Suppressor macrophage treated with lipopolysaccharide for 1 hour (primary cell): ENCODE measurements at regions not wholly inside any gene's neighbourhood (a gene's known extent, or its start where the extent isn't known, plus 50 kb on each side); places are given as distances from the start of the nearest gene placed in this dataset.
"Not testable (repeated sequence)": the region's sequence is repeated elsewhere in the genome, so short reads cannot be mapped to it uniquely, and the experiment has no call there.

Source experiments
- DNase-seq, 3 donors: peaks; one replicate each; pipeline ENCODE4 v3.0.0-alpha.2; 2020 to 2022

- DNase-seq, result no peak
Measured at GRCh38 chr2:7607441-7608173, 690.4 kb downstream of the RNF144A start.

- DNase-seq, result peak in 1 of 3 donors; percentile 13
Measured at GRCh38 chr2:7609556-7609955, 692.3 kb downstream of the RNF144A start.

- DNase-seq, result no peak
Measured at GRCh38 chr2:7609974-7610373, 692.8 kb downstream of the RNF144A start.

DNA sequence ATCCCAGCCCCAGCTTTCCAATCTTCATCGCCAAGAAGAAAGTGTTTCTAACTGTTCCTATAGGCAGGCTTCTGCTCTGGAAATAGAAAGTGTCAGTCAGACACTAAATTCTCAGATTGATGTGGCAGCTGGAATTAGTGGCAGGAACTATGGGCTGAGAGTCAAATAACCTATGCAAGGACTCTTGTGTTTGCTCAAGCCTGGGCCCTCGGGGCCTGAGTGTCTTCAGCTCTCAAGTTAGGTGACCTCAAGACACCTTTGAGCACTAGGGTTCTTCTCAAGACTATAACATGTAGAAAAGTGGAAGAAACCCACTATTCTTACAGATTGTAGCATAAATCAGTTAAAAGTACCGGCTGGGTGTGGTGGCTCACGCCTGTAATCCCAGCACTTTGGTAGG lies 694.5 kb downstream of the RNF144A start:
- no peak for DNase-seq

DNA sequence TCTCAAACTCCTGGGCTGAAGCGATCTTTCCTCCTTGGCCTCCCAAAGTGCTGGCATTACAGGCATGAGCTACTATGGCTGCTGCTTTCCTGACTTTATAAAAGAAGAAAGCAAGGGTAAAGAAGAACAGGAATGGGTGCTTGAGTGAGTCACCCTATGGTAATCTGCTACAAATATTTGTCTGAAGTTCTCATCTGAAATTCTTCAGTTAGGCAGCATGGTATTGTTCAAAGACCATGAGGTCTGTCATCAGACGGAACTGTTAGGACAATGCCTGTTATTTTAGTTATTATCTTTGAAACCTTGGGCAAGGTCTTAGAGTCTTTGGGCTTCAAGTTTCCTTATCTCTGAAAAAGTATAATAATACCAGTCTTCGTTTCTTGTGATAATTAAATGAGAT lies 695.8 kb downstream of the RNF144A start:
- no peak for DNase-seq

GRCh38 chr2:7613831-7614230 lies 696.6 kb downstream of the RNF144A start:
- no peak for DNase-seq

DNA sequence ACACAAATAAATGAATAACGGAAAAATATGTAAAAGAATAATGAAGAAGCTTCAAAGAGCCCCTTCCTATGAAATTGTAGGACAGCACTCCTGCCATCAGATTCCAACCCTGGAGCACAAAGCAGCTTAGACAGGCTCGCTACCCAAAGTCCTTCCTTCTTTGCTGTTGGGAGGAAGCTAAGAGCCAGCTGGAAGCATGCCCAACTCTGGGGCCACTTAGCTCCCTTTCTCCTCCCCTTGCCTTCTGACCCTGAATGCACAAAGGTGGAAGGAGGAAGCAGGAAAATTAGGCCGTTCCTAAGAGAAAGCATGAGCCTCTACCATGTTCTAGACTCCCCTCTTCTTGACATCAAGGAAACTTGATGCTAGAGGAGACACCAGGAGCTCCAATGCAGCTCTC lies 700.8 kb downstream of the RNF144A start:
- peak in 2 of 3 donors; percentile 9 to 20 for DNase-seq

GRCh38 chr2:7619203-7619970 lies 702.2 kb downstream of the RNF144A start:
- DNase-seq, result no peak

GRCh38 chr2:7620255-7620654 lies 703.0 kb downstream of the RNF144A start:
- peak in 2 of 3 donors; percentile 22 to 27 for DNase-seq

DNA sequence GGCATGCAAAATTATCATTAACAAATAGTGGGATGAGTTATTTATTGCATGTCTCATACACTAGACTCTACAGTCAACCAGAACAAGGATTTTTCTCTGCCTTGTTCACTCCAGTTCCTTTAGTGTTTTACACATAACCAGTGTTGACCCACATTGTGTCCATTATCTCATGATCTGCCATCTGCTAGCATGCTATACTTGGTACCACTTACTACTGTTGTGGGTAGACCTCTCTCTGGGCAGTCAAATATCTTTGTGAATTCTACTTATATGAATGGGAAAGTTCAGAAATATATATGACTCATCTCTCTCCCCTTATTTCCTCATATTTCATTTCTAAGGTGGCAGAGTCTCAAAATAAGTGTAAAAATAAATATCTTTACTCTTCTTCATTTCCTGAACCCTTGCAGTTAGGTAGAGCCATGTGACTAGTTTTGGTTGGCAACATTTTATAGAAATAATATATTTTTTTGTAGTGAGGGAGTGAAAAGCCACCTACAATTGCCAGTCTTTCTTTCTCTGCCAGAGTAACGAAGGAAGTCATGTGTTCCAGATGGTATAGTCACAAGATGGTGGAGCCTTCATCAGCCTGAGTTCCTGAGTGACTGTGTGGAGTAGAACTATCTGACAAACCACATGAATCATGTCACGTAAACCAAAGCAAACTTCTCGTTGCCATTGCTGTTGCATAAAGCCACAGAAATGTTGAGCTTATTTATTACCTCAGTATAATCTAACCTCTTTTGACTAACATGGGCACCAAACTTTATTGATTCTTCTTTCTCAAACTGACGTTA lies 704.0 kb downstream of the RNF144A start:
- peak in 1 of 3 donors; percentile 19 for DNase-seq

DNA sequence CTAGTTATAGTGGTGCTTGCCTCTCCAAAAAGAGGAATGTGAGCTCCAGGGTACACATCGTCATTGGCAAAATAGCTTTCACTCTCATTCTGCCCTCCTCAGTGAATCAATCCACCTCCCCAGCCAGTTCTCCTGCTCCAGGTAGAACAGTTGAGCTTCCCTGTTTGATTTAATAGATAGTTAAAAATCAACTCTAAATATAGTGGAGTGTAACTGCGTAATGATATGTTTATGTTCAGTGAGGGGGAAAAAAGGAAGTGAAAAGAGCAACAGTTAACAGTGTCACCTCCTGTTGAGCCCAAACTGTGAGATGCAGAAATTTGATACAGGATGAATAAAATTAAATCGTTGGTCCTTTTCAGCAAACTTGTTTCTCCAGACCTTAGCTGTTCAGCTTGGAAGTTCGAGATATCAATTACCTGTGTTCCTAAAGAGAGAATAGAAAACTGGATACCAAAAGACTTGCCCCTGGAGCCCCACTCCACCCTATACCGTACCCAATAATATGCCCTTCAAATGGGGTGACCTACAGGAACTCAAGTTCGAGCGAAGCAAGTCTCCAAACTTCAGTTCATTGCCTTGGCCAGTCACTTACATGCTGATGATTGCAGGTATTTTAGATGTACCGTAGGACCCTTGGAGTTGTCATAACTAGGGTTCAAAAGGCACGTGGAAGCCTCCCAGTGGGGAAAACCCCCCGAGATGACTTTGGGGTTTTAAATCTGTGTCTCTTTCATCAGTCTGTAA lies 708.4 kb downstream of the RNF144A start:
- peak in 1 of 3 donors; percentile 6 for DNase-seq

DNA sequence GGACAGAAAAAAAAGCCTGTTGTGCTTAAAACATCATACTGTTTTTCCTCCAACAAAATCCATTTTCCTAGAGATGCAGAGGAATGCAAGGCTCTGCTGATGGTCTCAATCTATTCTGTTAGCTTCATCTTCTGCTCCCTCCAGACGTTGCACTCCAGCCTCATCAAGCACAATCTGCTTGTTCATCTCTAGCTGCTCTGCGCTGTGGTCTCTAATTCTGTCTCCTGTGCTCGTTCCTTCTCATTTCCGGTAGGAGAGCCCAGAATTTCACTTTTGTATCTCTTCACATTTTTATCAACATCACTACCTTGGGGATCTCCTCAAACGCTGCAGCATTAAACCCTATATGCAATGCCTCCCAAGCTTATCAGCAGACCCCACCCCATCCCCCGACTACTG lies 708.9 kb downstream of the RNF144A start:
- DNase-seq, result no peak

DNA sequence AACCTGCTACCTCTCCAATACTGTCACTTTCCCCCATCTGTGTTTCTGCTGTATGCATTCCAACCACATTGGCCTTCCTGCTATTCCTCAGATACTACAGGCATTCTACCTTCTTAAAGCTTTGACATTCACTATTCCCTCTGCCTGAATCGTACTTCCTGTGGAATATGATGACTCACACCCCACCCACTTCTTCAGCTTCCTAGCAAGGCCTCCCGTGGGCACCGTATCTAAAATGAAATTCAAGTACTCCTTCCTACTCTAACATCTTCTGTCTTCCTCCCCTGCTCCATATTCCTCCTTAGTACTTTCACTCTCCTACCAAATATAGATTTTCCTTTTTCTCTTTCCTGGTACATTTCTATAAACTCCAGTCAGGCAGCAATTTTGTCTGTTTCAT lies 710.4 kb downstream of the RNF144A start:
- DNase-seq, result peak; percentile 24 to 35 (median 31)

DNA sequence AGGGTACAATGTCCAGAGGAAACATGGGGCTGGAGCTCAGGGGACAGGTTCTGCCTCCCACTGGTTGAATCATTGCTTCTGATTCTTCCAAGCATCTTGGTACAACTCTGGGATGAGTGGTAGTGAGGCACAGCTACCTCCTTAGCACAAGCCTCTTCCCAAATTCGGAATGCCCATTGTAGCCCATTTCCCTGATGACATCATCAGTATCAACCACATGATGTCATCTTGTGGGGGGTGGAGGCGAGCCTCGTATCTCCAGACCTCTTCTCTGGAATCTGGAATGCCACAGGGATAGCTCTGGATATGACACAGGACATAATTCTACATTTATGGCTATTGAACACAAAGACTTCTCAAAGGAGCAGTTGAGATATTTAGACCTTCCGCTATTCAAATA lies 715.2 kb downstream of the RNF144A start:
- DNase-seq, result no peak

GRCh38 chr2:7633566-7634153 lies 716.4 kb downstream of the RNF144A start:
- DNase-seq, result no peak

- DNase-seq, result no peak
Measured at GRCh38 chr2:7634409-7634808, 717.2 kb downstream of the RNF144A start.

GRCh38 chr2:7639476-7639875 lies 722.3 kb downstream of the RNF144A start:
- no peak for DNase-seq

DNA sequence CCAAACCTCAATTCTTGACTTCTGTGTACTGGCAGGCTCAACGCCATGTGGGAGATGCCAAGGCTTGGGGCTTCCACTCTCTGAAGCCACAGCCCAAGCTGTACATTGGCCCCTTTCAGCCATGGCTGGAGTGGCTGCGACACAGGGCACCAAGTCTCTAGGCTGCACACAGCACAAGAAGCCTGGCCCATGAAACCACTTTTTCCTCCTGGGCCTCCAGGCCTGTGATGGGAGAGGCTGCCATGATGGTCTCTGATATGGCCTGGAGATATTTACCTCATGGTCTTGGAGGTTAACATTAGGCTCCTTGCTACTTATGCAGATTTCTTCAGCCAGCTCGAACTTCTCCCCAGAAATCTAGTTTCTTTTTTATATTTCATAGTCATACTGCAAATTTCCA lies 724.1 kb downstream of the RNF144A start:
- DNase-seq, result not testable (repeated sequence)

GRCh38 chr2:7646024-7646423 lies 728.8 kb downstream of the RNF144A start:
- no peak for DNase-seq

DNA sequence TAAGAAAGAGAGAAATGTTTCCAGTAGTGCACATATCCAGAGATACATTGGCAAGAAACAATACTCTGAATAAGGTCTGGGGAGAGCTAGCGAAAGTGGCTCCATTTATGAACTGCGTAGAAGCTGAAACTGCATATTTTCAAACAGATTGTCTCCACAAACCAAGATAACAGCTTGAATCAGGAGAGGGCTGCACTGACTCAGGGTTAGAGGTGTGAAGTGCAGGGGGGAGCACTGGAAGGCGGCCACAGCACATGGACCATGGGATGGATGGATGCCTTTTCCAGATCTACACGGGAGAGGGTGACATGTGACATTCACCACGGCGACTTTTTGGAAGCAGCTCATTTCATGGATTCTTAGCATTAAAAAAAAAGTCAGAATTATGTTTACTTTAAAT lies 729.4 kb downstream of the RNF144A start:
- DNase-seq, result no peak

GRCh38 chr2:7648221-7648795 lies 731.1 kb downstream of the RNF144A start:
- DNase-seq, result no peak
